Osteocyte (in vitro differentiated cells): ENCODE measurements at regions not wholly inside any gene's neighbourhood (a gene's known extent, or its start where the extent isn't known, plus 50 kb on each side); places are given as distances from the start of the nearest gene placed in this dataset.

Experiments
- DNase-seq: peaks from one replicate; pipeline ENCODE4 v3.0.0; 2021; ENCODE audit warnings: mixed read lengths; ENCODE audit not compliant: unreplicated experiment; ENCODE audit errors: extremely low spot score
- H3K27ac Mint-ChIP-seq: one replicate; pipeline ENCODE4 v1.8.0; 2021; ENCODE audit warnings: mild to moderate bottlenecking, mixed read lengths; ENCODE audit not compliant: unreplicated experiment
- H3K27me3 Mint-ChIP-seq: one replicate; pipeline ENCODE4 v1.8.0; 2021; ENCODE audit warnings: mixed read lengths; ENCODE audit not compliant: unreplicated experiment
- H3K36me3 Mint-ChIP-seq: one replicate; pipeline ENCODE4 v1.8.0; 2021; ENCODE audit warnings: mixed read lengths; ENCODE audit not compliant: unreplicated experiment
- H3K4me1 Mint-ChIP-seq: one replicate; pipeline ENCODE4 v1.8.0; 2021; ENCODE audit warnings: mixed read lengths; ENCODE audit not compliant: unreplicated experiment
- H3K4me3 Mint-ChIP-seq: one replicate; pipeline ENCODE4 v1.8.0; 2021; ENCODE audit warnings: mild to moderate bottlenecking, moderate library complexity, mixed read lengths; ENCODE audit not compliant: unreplicated experiment
- H3K9me3 Mint-ChIP-seq: one replicate; pipeline ENCODE4 v1.8.0; 2021; ENCODE audit warnings: mixed read lengths; ENCODE audit not compliant: unreplicated experiment
- TF ChIP-seq, protein P1 (sequence below): fragments of 200-600 bp; sonication (generic); IDR thresholded peaks from 2 replicates; pipeline ENCODE4 v1.5.0; 2021; ENCODE audit warnings: antibody characterized with exemption, mild to moderate bottlenecking, moderate library complexity

DNA sequence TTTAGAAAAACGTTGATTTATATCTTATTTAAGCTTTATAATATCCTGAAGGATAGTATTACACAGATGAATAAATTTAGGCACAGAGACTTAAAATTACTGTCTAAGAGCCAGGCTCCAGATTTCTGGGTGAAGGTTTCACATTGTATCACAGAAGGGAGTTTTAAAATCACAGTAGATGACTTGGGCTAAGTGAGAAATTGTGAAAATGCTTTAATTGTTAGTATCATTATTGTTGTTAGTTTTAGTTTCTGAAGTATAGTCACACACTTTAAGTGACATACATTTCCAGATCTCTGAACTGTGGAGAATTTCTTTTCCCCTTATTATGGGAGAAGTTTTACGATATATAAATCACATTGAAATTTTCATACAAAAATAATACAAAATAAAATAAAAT is 83.5 kb downstream of the NDUFS5 start:
- Mint-ChIP-seq H3K4me3 (no peak overlapping the region), H3K27me3 (no peaks in the 10 kb centered on the region), H3K36me3 (no peaks in the 10 kb centered on the region), H3K4me1 (peaks cover 31% of the 10 kb centered on the region), H3K27ac (peak overlapping the region; percentile 50), H3K9me3 (no peaks in the 10 kb centered on the region)
- TF ChIP-seq, protein P1, sequence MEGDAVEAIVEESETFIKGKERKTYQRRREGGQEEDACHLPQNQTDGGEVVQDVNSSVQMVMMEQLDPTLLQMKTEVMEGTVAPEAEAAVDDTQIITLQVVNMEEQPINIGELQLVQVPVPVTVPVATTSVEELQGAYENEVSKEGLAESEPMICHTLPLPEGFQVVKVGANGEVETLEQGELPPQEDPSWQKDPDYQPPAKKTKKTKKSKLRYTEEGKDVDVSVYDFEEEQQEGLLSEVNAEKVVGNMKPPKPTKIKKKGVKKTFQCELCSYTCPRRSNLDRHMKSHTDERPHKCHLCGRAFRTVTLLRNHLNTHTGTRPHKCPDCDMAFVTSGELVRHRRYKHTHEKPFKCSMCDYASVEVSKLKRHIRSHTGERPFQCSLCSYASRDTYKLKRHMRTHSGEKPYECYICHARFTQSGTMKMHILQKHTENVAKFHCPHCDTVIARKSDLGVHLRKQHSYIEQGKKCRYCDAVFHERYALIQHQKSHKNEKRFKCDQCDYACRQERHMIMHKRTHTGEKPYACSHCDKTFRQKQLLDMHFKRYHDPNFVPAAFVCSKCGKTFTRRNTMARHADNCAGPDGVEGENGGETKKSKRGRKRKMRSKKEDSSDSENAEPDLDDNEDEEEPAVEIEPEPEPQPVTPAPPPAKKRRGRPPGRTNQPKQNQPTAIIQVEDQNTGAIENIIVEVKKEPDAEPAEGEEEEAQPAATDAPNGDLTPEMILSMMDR, result no peak
- DNase-seq, result no peak

DNA sequence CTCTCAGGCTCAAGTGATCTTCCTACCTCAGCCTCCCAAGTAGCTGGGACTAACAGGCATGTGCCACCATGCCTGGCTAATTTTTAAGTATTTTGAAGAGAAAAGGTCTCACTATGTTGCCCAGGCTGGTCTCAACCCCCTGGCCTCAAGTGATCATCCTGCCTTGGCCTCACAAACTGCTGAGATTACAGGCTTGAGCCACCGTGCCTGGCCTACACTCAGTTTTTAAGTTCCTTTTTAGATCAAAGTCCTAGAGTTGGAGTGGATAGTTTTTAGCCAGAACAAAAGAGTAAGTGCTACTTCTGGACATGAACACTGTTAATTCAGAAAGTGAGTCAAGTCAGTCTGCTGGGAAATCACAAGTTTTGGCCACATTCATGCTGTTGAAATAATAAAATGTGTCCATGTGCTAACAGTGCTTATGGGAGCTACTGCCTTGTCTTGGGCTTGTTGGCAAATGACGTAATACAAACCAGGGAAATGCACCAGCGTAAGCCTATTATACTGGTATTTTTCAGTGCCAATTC is 84.2 kb downstream of the NDUFS5 start:
- TF ChIP-seq, protein P1, result no peak
- DNase-seq, result no peak
- Mint-ChIP-seq H3K27me3 (no peaks in the 10 kb centered on the region), H3K36me3 (no peaks in the 10 kb centered on the region), H3K4me3 (no peak overlapping the region), H3K27ac (peak overlapping the region; percentile 81), H3K9me3 (no peaks in the 10 kb centered on the region), H3K4me1 (peaks cover 29% of the 10 kb centered on the region)

DNA sequence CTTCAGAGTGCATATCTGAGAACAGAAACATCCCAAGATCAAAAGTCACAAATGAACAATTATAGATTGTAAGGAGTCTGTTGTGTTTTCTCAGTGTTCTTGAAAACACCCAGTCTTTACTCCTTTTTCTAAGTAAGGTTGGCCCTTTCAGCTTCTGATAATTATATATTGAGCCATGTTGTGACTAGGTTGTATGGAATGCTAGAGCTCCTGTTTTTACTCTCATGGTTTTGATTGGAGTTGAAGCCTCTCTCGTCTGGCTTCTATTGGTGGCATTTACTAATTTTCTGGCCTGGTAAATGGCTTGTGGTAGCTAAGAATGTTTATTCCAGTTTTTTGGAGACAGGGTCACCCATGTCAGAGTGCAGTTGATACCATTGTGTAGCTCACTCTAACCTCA is 84.7 kb downstream of the NDUFS5 start:
- Mint-ChIP-seq H3K27me3 (no peaks in the 10 kb centered on the region), H3K27ac (peak overlapping the region; percentile 81), H3K4me1 (peaks cover 29% of the 10 kb centered on the region), H3K9me3 (no peaks in the 10 kb centered on the region), H3K4me3 (no peak overlapping the region), H3K36me3 (no peaks in the 10 kb centered on the region)
- no peak for DNase-seq
- TF ChIP-seq, protein P1, result no peak

DNA sequence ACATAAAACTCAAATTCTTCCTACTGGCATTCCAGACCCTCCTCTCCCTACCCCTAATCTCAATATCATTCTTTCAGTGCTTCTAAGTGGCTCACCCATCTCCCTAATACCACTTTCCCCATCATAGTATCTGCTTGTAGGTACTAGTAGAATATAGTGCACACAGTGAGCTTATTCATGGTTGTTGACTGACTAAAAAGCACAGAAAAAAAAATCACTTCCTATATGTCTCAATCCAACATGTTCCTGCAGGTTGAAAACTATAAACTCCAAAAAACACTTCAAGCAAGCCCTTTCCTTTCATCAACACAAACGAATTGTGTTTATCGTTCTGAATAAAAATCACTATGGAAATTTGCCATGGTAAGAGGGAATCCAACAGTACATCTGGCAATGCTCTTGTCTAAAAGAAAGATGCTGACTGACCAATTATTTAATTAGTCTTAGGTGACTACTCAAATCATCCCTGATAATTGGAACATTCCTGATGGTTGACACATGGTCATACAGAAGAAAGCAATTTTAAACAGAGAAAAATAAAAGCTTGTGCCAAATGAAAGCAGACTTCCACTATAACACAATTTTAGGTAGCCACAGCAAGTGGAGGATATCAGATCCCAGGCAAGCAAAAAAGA is 87.1 kb downstream of the NDUFS5 start:
- no peak for DNase-seq
- TF ChIP-seq, protein P1, result no peak
- H3K27me3 Mint-ChIP-seq, result no peaks in the 10 kb centered on the region
- no peak overlapping the region for H3K27ac Mint-ChIP-seq
- H3K36me3 Mint-ChIP-seq, result no peaks in the 10 kb centered on the region
- H3K4me1 Mint-ChIP-seq, result peaks cover 27% of the 10 kb centered on the region
- H3K9me3 Mint-ChIP-seq, result no peaks in the 10 kb centered on the region
- H3K4me3 Mint-ChIP-seq, result no peak overlapping the region

DNA sequence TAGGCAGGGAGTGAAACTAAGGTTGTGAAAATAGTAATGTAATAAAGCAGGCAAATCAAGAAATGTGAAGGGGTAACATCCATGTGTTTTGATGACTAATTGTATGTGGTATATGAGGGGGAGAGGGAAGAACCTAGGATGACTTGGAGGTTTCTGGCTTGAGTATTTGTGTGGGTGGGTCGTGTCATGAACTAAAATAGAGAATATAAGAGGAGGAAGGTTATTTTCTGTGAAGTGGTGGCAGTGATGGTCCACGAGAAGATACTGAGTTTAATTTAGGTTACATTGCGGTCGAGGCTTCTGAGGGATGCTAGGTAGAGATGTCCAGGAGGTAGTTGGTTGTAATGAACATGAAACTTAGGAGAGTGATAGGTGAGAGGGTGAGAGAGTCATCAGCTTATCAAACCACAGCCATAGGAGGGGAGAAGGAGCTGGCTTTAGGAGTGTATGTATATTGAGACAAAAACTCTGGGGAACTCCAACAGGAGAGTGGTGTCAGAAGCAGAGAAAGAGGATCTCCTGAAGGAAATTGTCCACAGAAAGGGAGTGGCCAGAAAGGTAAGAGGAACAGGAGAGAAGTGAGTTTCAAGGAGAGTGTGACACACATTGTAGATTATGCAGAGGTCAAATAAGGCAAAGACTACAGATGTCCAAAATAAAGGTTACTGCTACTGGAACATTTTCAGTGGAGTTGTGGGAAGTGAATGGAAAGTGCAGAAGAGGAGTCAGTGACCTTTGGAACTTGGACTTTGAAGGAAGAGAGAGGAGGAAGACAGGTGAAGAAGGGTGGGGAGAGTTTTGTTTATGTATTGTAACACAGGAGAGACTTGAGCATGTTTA is 89.0 kb upstream of the MACF1 start:
- DNase-seq, result no peak

More for the DNA sequence above, 89.0 kb upstream of the MACF1 start:
- Mint-ChIP-seq H3K4me1 (peaks cover 28% of the 10 kb centered on the region), H3K4me3 (no peak overlapping the region), H3K27ac (no peak overlapping the region), H3K36me3 (peaks cover 2% of the 10 kb centered on the region), H3K9me3 (no peaks in the 10 kb centered on the region), H3K27me3 (no peaks in the 10 kb centered on the region)
- TF ChIP-seq, protein P1, result no peak
